Upper lobe of right lung (tissue), 1 donor: ENCODE measurements at regions not wholly inside any gene's neighbourhood (a gene's known extent, or its start where the extent isn't known, plus 50 kb on each side); places are given as distances from the start of the nearest gene placed in this dataset.

Source experiments
- ATAC-seq: fragments of 200-7000 bp; cut with Tn5 transposase; one replicate; pipeline ENCODE4 v1.9.1; 2020; ENCODE audit warnings: mild to moderate bottlenecking, moderate library complexity
- DNase-seq: peaks from one replicate; pipeline ENCODE4 v3.0.0-alpha.2; 2020
- H3K27ac ChIP-seq: fragments of 200-600 bp; one replicate; pipeline ENCODE4 v1.8.0; 2022
- H3K27me3 ChIP-seq: fragments of 200-600 bp; one replicate; pipeline ENCODE4 v1.8.0; 2022; ENCODE audit warnings: mild to moderate bottlenecking
- H3K36me3 ChIP-seq: fragments of 200-600 bp; one replicate; pipeline ENCODE4 v1.8.0; 2022
- H3K4me1 ChIP-seq: fragments of 200-600 bp; one replicate; pipeline ENCODE4 v1.8.0; 2022
- H3K4me3 ChIP-seq: fragments of 200-600 bp; one replicate; pipeline ENCODE4 v1.8.0; 2022; ENCODE audit warnings: mild to moderate bottlenecking
- H3K9me3 ChIP-seq: fragments of 200-600 bp; one replicate; pipeline ENCODE4 v1.8.0; 2022
- intact Hi-C: fragments of 100-400 bp; cut with DNase I; formaldehyde crosslinking; loops from one replicate; pipeline ENCODE4 v1.11.0; 2022
- TF ChIP-seq, protein P1 (sequence below): fragments of 200-600 bp; IDR thresholded peaks from one replicate; pipeline ENCODE4 v1.8.0; 2022; ENCODE audit warnings: antibody characterized with exemption
- donor health status: DM: no; HTN: yes; CAD: no; lungs with severe emphysema.

DNA sequence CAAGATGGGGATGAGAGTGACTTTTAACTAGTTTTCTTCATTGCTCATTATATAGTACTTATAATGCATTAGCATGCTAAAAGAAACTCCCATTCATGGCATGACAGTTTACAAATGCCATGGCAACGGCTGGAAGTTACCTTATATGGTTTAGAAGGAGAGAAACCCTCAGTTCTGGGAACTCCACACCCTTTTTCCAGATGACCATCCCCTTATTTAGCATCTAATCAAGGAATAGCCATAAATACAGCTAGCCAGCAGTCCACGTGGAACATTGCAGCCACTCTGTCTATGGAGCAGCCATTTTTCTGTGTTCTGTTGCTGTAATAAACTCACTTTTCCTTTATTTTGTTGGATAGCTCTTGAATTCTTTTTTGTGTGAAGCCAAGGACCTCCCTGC lies 1137.8 kb downstream of the CDH18 start:
- intact Hi-C loops: no loop called here
- ATAC-seq: no peak
- DNase-seq: no peak
- no peak overlapping the region for H3K4me3 ChIP-seq
- no peaks in the 10 kb centered on the region for H3K4me1 ChIP-seq
- no peaks in the 10 kb centered on the region for H3K36me3 ChIP-seq
- no peaks in the 10 kb centered on the region for H3K27me3 ChIP-seq
- TF ChIP-seq, protein P1, sequence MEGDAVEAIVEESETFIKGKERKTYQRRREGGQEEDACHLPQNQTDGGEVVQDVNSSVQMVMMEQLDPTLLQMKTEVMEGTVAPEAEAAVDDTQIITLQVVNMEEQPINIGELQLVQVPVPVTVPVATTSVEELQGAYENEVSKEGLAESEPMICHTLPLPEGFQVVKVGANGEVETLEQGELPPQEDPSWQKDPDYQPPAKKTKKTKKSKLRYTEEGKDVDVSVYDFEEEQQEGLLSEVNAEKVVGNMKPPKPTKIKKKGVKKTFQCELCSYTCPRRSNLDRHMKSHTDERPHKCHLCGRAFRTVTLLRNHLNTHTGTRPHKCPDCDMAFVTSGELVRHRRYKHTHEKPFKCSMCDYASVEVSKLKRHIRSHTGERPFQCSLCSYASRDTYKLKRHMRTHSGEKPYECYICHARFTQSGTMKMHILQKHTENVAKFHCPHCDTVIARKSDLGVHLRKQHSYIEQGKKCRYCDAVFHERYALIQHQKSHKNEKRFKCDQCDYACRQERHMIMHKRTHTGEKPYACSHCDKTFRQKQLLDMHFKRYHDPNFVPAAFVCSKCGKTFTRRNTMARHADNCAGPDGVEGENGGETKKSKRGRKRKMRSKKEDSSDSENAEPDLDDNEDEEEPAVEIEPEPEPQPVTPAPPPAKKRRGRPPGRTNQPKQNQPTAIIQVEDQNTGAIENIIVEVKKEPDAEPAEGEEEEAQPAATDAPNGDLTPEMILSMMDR: no peak
- no peak overlapping the region for H3K27ac ChIP-seq
- no peaks in the 10 kb centered on the region for H3K9me3 ChIP-seq

DNA sequence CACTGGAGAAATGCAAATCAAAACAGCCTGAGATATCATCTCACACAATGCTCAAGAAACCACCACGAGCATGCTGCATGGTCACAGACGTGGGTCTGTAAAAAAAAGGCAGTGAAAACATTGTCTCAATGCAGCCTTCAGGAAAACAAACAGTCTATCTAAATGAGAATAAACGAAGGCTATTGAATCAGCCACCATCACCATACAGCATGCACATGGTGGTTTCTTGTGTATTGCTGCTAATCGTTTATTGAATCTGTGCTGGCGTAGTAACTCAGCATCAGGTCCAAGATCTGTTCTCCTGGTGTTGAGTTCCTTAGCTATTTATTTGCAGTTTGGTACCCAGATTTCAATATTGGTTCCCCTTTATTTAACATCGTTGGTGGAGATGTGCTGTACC lies 1115.0 kb downstream of the CDH18 start:
- ATAC-seq: no peak

DNA sequence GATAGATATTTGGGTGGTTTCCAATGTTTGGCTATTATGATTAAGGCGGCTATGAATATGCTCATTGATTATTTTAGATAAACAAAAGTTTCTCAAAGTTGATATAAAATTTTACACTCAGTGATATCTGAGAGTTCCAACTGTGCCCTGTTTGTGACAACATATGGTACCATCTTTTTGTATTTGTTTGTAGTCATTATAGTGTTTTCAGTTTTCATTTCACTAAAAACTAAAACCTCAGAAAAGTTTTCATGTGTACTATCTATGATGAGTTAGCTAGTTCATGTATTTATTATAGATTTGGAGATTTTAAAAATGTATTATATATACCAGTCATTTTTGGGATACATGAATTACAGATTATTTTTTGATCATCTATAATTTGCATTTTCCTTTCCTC lies 1111.4 kb downstream of the CDH18 start:
- Histone ChIP-seq H3K9me3 (no peaks in the 10 kb centered on the region), H3K27me3 (no peaks in the 10 kb centered on the region), H3K4me3 (no peak overlapping the region), H3K36me3 (no peaks in the 10 kb centered on the region), H3K27ac (no peak overlapping the region), H3K4me1 (no peaks in the 10 kb centered on the region)
- ATAC-seq (no peak), DNase-seq (no peak)
- TF ChIP-seq, protein P1: no peak
- intact Hi-C loops: no loop called here

More for the DNA sequence above, 1115.0 kb downstream of the CDH18 start:
- no peak overlapping the region for H3K27ac ChIP-seq
- H3K4me1 ChIP-seq: no peaks in the 10 kb centered on the region
- DNase-seq: no peak
- H3K9me3 ChIP-seq: no peaks in the 10 kb centered on the region
- intact Hi-C loops: no loop called here
- no peak overlapping the region for H3K4me3 ChIP-seq
- no peaks in the 10 kb centered on the region for H3K36me3 ChIP-seq
- H3K27me3 ChIP-seq: no peaks in the 10 kb centered on the region
- TF ChIP-seq, protein P1: no peak

DNA sequence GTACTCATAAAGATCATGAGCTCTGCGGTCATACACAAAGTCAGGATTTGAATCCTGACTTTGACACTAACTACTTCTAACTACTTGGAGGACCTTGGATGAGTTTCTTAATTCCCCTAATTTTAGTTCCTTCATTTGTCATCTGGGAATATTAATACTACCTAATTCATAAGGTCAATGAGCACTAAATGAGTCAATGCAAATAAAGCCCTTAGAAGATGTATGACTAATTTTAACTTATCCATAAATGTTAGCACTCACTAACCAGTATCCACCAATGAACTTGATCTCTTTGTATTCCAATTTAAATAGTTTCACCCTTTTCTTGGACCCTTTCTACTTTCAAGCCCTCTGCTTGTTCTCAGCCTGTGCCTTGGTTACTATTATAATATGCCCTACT lies 1106.4 kb downstream of the CDH18 start:
- Histone ChIP-seq H3K9me3 (no peaks in the 10 kb centered on the region), H3K4me1 (no peaks in the 10 kb centered on the region), H3K27me3 (no peaks in the 10 kb centered on the region), H3K36me3 (no peaks in the 10 kb centered on the region), H3K27ac (no peak overlapping the region), H3K4me3 (no peak overlapping the region)
- DNase-seq (no peak), ATAC-seq (no peak)
- TF ChIP-seq, protein P1: no peak
- intact Hi-C loops: no loop called here

DNA sequence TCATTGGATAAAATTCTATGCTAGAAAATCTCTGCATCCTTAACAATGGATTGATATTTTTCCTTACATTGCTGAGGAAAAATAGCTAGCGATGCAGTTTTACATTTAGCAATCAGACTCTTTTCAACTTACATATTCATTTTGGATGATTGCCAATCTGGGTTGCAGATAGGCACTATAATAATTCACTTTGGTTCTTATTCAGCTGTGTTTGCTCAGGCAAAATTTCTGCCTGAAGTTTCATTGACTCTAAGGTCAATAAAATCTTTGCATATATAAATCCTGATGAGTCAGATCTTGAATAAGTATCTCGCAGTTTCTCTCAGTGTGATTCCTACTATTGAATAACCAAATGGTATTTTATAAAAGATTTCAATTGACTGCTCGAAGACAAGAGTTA lies 1105.8 kb downstream of the CDH18 start:
- Histone ChIP-seq H3K27ac (no peak overlapping the region), H3K27me3 (no peaks in the 10 kb centered on the region), H3K9me3 (no peaks in the 10 kb centered on the region), H3K4me1 (no peaks in the 10 kb centered on the region), H3K4me3 (no peak overlapping the region), H3K36me3 (no peaks in the 10 kb centered on the region)
- no peak for ATAC-seq
- TF ChIP-seq, protein P1: no peak
- no peak for DNase-seq
- intact Hi-C loops: no loop called here

DNA sequence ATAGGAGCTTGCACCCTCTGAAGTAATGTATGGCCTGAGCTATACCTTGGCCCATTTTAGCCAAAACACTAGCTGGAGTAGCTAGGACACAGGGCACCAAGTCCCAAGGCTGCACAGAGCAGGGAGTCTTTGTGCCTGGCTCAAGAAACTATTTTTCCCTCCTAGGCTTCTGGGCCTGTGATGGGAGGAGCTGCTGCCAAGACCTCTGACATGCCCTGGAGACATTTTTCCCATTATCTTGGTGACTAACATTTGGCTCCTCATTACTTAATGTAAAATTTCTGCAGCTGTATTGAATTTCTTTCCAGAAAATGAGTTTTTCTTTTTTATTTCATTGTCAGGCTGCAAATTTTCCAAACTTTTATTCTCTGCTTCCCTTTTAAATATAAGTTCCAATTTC lies 1099.2 kb downstream of the CDH18 start:
- H3K4me3 ChIP-seq: no peak overlapping the region
- DNase-seq (no peak), ATAC-seq (no peak)
- H3K4me1 ChIP-seq: no peaks in the 10 kb centered on the region
- H3K9me3 ChIP-seq: no peaks in the 10 kb centered on the region
- intact Hi-C loops: no loop called here
- H3K27me3 ChIP-seq: no peaks in the 10 kb centered on the region
- H3K36me3 ChIP-seq: no peaks in the 10 kb centered on the region
- no peak overlapping the region for H3K27ac ChIP-seq
- TF ChIP-seq, protein P1: no peak
